Embryonic facial prominence (tissue), 1 donor: ENCODE measurements at regions not wholly inside any gene's neighbourhood (a gene's known extent, or its start where the extent isn't known, plus 50 kb on each side); places are given as distances from the start of the nearest gene placed in this dataset.
"Not testable (repeated sequence)": the region's sequence is repeated elsewhere in the genome, so short reads cannot be mapped to it uniquely, and the experiment has no call there.

Source experiments
- DNase-seq: peaks from one replicate; pipeline ENCODE4 v3.0.0-alpha.2; 2016; ENCODE audit errors: extremely low spot score

DNA sequence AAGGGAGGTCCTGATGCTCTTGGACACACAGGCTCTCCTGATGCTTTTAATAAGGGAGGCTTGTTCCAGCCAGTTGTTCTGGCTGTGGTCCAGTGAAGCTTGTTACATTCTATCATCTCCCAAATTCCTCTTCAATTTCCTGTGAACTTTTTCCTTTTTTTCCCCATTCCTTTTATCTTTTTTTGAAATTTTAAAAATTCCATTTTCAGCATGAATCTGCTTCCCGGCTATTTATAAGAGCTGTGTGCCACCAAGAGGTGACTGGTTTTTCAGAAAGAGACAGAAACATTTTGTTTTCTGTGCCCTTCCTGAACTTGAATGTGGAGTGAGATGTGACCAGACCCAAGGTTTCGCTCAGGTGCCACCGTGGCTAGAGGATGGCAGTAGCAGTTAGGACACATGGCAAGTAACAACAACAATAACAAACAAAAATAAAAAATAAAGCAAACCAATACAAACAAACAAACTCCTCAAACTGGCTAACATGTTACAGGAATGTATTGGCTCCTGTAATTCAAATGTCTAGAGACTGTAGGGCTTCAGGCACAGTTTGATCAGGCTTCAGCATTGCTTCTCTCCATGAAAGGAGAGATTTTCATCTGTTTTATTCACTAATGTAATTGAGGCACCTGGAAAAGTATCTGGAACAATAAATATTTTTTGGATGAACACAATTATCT, 121.1 kb downstream of the BOD1 start:
- DNase-seq, result no peak

DNA sequence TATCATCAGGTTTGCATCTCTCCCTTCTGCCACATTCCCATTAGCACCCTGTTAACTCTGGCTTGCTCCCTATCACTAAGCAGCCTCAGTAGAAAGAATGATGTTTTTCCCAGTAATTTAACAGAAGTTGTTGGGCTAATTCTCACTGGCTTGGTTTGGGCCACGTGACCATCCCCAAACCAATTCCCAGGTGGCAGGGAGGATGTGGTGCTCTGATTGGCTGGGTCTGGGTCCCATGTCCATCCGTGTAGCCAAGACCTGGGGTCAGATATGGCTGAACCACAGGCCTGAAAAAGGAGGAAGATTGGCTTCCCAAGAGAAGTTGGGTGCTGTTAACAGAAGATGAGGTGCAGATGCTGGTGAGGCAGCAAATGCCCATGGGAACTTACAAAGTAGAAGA, 122.0 kb downstream of the BOD1 start:
- no peak for DNase-seq

DNA sequence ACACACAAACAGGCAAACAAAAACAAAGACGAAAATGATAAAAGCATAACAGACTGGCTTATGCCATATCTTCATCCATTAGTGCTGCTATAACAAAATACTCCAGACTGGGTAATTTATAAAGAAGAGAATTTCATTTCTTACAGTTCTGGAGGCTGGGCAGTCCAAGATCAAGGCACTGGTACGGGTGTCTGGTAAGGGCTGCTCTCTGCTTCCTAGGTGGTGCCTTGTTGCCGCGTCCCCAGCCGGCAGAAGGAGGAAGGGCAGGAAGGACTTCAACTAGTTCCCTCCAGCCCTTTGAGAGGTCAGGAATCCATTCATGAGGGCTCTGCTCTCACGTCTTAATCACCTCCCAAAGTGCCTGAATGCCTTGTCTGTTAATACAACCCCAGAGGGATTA, 122.6 kb downstream of the BOD1 start:
- no peak for DNase-seq

DNA sequence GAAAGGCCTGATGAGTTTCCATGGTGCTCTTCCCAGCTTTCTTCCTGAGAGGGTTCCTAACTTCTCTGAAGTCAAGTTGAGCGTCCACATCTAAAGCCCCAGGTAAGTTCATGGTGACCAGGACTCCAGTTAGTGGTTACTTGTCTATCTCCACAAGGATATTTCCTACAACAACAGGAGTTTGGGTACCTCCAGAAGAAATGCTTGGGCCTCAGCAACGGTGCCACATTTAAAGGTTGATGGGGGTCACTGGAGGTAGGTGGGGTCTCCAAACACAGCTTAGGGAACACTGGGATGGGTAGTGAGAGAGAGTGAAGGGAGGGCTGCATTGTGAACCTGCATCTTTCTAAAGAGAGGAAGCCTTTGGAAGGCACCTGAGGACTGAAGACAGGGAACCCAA, 123.4 kb downstream of the BOD1 start:
- no peak for DNase-seq

DNA sequence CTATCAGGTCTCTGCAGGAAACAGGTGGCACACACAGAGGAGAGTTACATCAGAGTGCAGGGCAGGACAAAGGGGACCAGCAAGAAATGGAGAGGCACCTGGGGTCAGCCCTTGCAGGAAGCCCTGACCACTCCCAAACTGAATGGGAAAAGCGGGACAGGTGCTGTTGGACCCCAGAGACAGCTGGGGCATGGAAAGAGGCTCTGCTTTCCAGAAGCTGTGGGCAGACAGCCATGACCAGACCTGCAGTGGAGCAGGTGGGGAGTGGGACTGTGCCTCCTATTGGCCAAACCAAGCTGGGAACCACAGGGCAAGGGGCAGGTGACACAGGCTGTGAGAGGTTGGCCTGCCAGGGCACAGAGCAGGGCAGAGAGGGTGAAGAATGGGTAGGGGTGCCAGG, 125.8 kb downstream of the BOD1 start:
- DNase-seq, result no peak

DNA sequence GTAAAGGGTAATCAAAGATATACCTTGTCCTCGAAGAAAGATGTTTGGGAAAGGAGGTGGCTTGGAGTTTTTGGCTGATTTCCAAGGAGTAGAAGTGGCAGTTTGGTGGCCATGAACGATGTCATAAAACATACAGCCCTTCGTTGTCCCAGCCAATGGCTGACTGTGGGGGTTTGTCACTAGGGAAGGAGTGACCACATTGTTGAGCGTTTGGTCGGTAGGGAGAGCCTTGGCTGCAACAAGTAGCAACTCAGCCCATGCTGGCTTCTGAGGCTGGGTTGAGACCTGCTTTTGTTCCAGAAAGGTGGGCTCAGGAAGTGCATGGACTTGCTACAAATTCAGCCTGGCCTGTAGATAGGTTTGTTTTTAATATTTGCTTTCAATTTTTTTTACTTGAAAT, 128.3 kb downstream of the BOD1 start:
- no peak for DNase-seq

DNA sequence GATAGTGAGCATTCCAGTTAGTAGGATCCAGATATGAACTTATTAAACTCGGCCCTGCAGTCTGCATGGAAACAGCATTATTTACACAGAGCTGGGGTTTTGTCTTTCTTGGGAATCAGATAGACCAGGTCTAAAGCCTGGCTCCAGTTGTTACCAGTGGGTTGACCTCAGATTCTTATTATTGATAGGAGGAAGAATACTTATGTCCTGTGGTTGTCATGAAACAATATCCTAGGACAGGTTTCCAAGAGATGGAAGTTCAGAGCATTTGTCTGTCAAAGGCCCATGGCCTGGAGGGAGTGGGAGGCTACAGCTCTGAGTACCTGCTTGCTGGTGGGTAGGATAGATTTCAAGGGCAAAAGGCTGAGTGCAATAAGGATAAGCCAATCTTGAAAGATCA, 129.2 kb downstream of the BOD1 start:
- DNase-seq, result no peak

DNA sequence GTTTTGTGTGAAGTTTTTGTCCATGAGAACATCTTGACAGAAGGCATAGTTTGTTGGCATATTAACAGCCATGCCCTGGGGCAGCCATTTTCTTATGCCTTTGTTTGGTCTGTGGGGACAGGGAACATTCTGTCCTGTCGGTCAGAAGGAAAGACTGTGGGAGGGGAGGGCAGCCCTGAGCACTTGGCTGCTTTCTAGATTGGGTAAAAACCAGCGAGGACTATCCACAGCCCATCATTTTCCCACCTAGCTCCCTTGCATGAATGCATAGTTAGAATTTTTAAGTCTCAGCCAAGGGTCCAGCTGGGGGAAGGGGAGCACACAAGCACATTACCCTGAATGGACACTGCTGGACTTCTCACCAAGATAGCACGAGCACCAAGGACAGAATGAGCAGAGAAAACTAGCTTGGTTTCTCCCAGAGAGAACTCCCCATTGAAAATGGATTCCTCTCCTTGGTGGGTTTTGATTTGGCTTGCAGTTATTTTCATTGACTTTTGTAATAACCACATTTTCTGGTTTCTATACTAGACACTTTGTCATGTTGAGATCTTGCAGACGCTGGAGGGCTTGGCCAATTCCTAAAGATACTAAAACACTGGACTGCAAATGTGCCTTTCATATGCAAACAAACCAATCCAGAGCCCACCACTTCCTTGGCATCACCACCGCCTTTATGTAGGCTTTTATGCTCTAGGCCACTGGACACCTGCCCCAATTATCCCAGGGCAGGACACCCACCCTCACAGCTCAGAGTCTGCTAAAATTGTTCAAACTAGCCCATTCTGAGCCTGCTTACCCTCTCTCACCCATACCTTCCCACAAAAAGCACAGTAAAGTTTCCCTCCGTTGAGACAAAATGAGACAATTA, 129.9 kb downstream of the BOD1 start:
- no peak for DNase-seq

DNA sequence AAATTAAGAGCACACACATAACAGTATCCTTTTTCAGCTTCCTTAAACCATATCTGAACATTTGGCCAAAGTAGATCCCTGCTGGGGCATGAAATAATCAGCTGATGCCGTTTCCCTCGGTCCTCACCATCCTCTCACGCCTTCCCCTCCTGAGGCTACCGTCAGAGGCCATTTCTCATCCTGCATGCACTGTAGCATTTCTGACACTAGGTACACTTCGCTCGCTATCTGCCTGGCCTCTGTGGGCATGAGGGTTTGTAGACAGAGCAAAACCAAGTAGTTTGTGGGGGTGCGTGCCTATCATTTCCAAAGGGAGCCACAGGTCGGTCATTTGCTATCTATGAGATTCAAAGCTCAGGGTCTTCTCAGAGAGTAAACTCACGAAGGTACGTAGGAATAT, 131.9 kb downstream of the BOD1 start:
- DNase-seq, result no peak

DNA sequence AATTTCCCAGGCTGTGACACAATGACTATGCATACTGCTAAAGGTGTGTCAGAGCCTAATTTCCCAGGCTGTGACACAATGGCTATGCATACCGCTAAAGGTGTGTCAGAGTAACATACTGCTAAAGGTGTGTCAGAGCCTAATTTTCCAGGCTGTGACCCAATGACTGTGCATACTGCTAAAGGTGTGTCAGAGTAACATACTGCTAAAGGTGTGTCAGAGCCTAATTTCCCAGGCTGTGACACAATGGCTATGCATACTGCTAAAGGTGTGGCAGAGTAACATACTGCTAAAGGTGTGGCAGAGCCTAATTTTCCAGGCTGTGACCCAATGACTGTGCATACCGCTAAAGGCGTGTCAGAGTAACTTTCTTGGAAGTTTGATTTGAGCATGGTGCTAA, 132.9 kb downstream of the BOD1 start:
- DNase-seq, result not testable (repeated sequence)

DNA sequence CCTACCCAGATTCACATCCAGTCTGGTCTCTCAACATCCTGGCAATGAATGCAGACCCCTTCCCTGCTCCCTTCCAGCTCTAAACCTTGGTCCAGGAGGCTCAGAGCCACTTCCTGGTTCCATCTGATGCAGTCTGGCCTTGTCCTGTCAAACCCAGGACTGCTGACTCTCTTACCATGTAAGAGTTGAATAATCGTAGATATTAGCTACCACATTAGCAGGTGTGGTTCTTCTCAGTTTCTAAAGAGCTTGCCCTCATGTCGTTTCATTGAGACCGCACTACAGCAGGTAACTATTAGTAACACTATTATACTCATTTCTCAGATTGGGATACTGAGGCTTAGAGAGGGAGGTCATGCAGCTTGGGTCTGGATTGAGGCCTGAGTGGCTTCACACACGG, 133.3 kb downstream of the BOD1 start:
- DNase-seq, result no peak

DNA sequence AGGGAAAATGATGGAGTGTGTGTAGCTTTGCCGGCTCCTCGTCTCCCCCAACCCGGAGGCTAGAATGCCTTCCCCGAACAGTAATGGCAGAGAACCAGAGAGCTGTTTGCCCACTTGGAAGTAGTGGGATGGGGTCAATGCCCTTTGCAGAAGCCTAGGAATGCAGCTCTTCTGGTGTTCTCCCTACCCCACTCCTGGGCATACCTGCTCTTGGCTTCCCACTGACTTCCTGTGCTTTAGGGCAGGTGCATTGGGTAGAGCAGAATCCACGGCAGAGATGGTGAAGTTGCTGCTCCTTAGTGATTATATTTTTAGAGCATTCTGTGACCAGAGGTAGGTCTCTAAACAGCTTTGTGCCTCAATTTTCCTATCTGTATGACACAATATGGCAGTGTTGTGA, 134.6 kb downstream of the BOD1 start:
- no peak for DNase-seq

DNA sequence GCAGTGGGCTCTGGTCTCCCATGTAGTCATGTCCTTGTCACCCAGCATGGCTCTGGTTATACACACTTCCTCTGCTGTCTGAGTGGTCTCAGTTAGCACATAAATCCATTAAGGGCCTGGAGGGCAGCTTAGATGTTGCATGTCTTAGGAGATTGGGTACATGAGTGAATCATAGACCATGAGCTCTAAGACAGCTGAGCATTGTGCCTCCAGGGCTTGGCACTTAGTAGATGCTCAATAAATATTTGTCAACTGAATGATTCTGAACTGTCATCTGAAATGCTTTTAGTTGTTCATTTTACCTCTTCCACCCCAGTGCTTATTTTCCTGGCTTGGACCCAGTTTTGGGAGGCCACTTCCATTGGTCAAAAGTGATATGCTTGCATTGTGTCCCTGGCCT, 135.6 kb downstream of the BOD1 start:
- DNase-seq, result no peak

DNA sequence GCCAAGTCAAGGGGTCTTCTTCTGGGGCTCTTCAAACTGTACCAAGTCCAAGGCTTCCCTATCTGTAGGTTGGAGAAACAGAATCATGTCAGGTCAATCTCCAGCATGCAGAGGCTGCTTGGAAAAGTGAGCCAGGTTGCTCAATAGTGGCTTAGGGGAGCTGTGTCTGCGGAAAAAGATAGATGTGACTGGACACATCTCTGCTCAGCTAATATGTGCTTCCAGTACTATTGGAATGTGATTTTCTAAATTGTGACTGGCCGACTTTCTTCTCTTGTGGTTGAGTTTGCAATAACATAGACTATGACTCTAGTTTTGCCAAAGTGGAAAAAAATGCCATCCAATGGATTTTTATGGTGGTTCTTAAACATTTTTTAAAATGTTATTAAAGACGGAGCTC, 136.7 kb downstream of the BOD1 start:
- DNase-seq, result no peak

DNA sequence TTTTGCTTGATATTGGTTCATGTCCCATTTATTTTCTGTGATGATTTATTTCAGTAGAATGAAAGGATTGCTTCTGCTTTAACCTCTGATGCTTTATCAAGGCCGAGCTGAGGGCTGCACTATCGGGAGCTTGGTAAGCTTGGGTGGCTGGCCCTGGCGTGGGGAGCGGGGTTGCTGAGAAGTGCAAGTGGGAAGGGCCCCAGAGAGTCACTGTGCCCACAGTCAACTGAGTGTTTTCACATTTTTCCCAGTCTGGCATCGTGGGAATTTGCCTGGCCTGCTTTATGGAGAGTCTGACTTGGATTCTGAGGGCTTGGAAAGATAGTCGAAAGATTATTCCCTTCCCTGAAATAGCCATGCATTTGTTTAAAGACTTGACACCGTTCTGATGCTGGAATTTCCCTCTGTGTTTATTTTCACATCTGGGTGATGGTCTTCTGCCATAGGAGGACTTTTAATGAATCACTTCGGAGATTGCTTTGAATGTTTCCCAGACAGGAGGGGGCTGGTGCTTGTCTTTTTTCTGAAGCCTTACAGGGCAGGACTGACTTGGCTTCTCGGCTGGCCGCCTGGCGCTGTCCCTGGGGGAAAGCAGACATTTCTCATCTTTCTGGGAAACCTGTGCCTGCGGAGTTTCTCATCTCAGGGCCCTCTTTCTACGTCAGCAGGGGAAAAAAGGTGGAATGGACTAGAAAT, 139.0 kb downstream of the BOD1 start:
- DNase-seq, result no peak

DNA sequence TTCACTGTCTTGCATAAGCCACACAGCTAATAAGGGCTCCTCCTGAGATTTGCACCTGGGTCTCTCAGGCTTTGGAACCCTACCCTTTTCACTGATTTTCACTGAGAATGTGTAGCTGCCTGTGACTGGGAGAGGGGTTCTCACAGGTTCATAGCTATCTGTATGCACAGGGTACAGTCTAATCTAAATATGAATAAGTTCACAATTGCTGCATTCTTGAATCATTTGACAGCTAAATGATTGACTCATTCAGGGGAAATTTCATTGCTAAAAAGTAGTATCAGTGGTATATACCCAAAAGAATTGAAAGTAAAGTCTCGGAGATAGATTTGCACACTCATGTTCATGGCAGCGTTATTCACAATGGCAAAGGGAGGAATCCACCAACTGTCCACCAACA, 140.7 kb downstream of the BOD1 start:
- no peak for DNase-seq

DNA sequence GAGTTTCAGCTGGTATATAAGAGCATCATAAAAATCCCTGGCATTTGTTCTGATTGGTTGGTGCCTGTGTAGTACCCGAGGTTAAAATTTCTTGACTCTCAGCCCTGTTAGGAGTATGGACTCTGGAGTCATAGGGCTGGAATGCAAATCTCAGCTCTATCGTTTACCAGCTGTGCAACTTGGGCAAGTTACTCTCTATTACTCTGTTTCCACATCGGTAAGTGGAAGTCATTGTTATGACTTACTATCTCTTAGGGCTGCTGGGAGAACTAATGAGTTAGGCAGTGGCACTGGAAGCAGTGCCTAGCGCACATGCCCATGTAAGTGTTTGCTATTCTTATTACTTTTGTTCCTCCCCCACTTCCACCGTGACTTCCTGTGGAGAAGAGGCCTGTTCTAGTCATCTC, 141.6 kb downstream of the BOD1 start:
- no peak for DNase-seq

DNA sequence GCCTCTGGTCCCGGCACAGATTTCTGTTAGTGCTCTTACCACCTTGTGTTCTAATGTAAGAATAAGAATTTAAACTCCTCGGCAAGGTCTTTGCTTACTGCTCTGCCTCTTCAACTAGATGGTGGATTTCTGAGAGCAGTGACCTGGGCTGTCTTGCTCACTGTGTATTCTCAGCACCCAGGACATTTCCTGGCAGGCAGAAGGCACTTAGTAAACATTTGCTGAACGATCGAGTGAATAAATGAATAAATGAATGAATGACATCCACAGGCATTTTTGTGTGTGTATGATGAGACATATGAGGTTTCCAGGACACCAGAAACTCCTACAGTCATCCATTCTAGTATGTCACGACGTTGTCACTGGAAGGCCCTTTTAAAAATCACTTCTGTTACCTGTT, 143.2 kb downstream of the BOD1 start:
- DNase-seq, result no peak

DNA sequence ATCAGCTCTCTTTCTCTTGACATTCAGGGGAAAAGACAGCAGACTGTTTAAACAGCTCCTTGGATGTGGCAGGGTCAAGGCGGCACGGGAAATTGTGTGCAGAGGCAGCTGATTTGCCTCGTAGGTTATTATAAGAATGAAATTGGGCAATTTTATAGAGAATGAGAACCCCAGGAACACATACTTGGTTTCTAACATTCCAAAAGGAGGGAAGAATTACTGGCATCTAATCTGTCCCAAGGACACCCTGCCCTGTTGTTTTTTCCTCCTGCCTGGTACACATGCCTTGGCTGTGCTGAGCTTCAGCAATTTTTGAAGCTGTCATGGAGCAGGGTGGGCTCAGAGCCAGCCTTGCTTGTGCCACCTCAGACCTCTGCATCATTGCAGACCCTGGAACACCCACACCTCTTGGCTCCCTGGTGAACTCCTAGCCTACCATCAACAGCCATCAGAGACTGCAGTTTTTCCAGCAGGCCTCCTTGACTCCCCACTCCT, 143.6 kb downstream of the BOD1 start:
- DNase-seq, result no peak

DNA sequence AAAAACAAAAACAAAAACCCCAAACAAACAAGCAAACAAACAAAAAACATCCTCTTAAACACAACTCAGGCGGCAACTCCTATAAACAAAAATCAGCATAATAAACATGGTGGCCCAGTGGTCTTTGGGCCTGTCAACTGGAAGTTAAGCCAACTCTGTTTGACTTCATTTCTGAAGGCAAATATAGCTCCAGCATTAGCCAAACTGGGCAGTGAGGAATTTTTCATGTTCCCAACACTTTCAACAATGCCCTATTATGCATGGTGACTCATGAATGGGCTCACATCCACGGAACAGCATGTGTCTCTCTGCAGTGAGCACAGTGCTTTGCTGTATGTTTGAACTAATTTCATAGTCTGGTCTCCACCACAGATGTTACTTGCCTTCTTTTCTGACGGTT, 143.9 kb upstream of the STC2 start:
- no peak for DNase-seq

DNA sequence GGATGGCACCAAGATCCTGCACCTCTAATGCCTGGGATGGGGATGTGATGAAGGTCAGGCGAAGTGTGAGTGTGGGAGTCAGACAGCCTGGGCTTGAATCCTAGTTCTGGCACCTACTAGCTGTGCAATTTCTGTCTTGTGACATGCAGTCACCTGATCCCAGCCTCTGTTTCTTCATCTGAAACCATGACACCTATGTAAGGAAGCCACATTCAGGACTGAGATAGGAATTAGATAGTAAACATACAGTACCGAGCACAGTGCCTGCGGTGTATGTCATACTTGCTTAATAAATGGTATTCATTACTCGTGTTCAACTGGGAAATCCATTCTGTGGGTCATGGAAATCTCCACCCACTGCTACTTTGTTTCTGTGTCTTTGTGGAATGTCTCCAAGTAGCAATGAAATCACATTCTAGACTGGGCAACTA, 140.6 kb upstream of the STC2 start:
- DNase-seq, result no peak

DNA sequence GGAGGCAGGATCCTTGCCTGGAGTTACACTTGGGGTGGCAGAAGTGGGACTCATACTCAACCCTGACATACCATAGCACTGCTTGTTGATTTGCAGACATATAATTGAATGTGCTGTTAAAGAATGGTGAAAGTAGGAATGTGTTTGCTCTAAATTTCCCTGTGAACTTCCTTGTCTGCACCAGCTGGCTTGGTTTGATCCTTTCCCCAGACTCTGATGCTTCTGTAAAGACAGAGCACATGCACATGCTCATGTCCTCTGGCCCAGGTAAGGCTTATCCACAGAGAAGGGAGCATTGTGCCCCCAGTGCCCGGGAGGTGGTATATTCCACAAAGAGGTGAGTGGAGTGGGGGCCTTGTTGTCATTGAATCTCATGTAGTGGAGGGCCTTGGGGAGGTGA, 138.0 kb upstream of the STC2 start:
- no peak for DNase-seq

DNA sequence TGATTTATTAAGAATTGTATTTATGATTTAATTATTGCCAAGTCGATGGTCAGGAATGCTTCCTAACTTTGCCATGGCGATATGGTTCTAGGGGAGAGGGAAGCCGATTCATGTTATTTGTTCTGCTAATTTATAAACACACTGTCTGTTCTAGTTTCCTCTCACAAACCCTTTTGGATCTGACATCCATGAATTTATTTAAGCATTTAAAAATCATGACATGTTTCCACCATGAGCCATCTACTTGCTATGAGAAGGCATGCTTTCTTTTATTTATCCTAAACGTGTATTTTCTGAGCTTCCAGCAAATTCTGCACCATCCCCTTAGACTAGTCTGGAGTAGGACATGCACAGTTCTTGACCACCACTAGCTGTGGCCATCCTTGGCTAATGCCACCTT, 136.6 kb upstream of the STC2 start:
- no peak for DNase-seq
